HTERT RPE-1 (cell line): ENCODE measurements at regions not wholly inside any gene's neighbourhood (a gene's known extent, or its start where the extent isn't known, plus 50 kb on each side); places are given as distances from the start of the nearest gene placed in this dataset.

Experiments used
- in situ Hi-C: fragments of 300-500 bp; cut with MboI; formaldehyde crosslinking; loops from 4 replicates; pipeline ENCODE4 v1.14.3; 2020; ENCODE audit warnings: low sequenced_read_pairs

GRCh38 chr10:3904419-3904960 is 119.5 kb upstream of the KLF6 start:
- in situ Hi-C loops = no loop called here

DNA sequence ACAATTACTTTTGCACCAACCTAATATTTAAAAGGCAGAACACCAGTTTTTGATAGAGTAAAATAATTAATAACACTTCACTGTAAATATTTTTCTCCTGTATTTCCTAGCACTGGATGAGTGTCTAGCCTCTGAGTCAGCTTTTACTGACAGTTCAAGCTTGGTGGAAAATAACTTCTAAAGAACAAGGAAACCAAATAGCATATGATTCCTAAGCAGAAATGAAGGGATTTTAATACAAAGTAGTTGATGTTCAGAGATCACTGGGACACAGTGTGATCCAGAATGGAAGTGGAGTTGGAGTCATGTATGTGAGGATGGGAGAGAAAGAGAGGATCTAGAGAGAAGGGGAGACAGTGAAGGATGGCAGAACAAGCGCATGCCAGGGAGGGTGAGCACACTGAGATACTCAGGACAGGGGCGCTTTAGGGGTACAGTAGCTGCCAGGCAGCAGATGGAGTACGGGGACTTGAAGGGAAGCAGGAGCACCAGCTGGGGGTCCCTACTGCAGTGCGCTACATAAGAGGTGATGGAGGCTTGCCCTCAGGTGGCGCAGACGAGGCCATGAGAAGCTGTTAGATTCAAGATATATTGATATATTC is 117.9 kb upstream of the KLF6 start:
- in situ Hi-C loops = no loop called here

- in situ Hi-C loops = no loop called here
Observed at GRCh38 chr10:3902054-3902808, 117.2 kb upstream of the KLF6 start.

- in situ Hi-C loops = no loop called here
Observed at GRCh38 chr10:3901370-3901769, 116.4 kb upstream of the KLF6 start.

- in situ Hi-C loops = no loop called here
Observed at GRCh38 chr10:3900391-3900790, 115.4 kb upstream of the KLF6 start.

- in situ Hi-C loops = no loop called here
Observed at GRCh38 chr10:3898821-3899220, 113.8 kb upstream of the KLF6 start.

- in situ Hi-C loops = no loop called here
Observed at GRCh38 chr10:3897156-3897555, 112.1 kb upstream of the KLF6 start.

DNA sequence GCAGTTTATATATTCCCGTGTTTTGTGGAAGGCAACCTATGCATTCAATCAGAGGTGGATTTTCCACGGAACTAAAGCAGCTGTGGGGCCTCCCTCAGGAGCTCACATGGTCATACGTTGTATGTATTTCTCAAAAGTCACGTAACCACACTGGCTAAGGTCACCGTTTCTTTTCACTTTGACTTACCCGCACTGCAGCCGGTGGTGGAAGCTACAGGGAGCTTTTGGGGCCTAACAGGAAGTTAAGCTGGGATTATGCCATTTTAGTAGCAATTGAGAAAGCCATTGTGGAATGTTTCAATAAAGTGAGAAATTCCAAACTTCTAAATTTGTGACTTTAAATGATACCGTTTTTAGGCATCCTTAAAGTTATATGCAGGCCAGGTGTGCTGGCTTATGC is 111.2 kb upstream of the KLF6 start:
- in situ Hi-C loops = no loop called here

- in situ Hi-C loops = no loop called here
Observed at GRCh38 chr10:3895045-3895631, 110.1 kb upstream of the KLF6 start.

GRCh38 chr10:3893901-3894563 is 109.0 kb upstream of the KLF6 start:
- in situ Hi-C loops = no loop called here

DNA sequence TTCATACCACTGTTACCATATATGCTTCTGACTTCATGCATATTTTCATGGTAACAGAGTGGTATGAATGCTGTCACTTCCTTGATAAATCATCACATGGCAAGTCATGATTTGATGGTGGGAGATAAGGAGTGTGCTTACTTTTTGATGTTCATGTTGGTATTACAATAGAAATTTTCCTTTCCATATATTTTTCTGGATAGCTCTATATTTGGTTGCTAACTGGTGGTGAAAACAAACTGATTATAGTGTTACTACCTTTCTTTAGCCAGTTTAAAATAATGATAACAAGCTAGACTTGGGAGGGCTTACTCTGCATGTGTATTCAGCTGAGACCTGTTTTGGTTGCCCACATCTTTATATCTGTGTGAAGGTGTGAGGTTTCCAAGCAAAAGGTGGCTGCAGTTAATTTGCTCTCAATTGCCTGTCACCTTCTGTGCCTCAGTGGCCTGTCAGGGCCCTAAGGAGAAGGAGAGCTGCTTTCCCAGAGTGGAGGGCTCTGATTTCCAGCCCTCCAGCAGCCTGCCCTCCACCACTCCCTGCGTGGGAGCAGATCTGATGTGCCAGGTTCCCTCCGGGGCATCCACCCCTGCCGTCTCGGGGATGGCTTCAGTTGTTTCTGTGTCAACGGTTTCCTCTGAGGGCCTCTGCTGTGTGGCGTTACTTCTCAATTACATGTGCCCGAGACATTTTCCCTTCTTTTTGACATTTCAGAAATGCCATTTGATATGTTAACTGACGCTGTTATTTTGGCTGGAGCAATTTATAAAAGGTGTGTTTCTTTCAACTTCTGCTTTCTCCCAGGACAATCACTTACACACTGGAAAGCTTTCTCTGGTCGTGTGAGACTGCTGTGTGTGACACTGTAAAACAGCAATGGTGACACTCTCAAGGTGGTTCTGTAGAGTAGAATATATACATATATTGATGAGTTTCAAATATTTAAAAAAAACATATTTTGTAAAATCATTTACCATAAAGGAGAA is 107.7 kb upstream of the KLF6 start:
- in situ Hi-C loops = no loop called here

DNA sequence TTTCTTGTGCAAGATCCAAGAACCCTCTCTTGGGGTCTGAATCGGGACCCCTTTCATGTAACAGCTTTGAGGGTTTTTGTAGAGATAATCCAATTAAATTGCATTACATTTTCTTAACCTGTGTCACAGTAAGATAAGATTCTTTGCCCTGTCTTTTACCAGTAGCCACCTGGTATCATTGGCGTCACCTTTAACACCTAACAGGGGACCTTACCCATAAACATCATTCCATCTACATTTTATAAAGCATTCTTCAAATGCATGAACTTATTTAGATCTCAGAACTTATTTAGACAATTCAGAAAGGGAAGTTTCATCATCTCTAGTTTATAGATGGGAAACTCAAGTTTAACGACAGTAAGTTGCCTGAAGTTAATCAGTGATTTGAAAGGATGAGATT is 106.4 kb upstream of the KLF6 start:
- in situ Hi-C loops = no loop called here

GRCh38 chr10:3890602-3891352 is 105.8 kb upstream of the KLF6 start:
- in situ Hi-C loops = no loop called here

DNA sequence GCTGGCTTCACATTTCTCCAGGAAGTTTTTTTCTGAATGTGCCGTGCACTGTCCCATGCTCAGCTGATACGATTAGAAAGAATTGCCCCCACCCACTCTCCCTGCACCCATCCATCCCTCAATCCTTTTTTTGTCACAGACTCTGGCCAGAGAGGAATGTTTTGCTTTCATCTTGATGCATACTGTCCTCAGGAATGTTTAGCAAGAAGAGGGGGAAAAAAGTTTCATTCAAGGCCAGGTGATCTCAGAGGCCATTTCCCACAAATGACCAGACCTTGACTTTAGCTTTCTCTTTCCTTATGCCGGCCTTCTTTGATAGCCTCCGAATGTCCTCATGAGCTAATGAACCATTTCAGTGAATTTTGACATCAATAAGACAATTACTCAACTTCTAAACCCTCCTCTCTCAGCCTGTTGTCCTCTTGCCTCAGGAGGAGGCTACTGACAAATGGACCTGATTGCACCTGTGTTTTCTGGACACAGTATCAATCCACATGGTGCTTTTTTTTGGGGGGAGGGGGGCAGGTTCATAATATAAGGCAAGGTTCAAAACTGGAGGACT is 105.0 kb upstream of the KLF6 start:
- in situ Hi-C loops = no loop called here

GRCh38 chr10:3887885-3888476 is 103.0 kb upstream of the KLF6 start:
- in situ Hi-C loops = no loop called here

- in situ Hi-C loops = no loop called here
Observed at GRCh38 chr10:3887404-3887803, 102.4 kb upstream of the KLF6 start.

DNA sequence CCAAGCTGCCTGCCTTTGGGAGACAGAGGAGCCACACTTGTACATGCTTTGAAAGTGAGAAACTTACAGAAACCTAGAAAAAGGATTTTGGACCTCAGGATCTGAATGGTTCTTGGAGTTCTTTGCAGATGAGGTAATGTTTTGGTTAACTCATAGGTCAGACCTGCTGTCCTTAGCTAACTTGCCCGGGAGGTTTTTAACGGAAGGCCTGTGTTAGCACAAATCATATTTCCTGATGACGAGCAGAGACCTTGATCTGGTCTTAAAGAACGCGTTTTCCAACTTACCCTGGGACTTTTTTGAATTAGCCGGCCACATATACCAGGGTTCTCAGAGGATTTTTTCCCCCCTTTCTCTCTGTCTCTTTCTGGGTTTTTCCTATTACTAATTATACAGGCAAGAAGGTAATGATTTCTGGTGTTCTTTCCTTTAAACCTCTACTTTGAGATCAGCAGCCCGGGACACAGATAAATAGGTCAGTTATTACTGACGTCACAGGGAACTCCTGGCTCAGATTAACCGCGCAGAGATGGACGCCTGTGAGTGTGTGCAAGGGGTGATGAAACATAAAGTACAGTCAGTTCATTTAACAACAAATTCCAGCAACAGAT is 101.7 kb upstream of the KLF6 start:
- in situ Hi-C loops = no loop called here

- in situ Hi-C loops = no loop called here
Observed at GRCh38 chr10:3886191-3886590, 101.2 kb upstream of the KLF6 start.

GRCh38 chr10:3882855-3883254 is 97.8 kb upstream of the KLF6 start:
- in situ Hi-C loops = no loop called here
